Muscle of leg (tissue), 3 donors: ENCODE measurements at regions not wholly inside any gene's neighbourhood (a gene's known extent, or its start where the extent isn't known, plus 50 kb on each side); places are given as distances from the start of the nearest gene placed in this dataset.
"Not testable (repeated sequence)": the region's sequence is repeated elsewhere in the genome, so short reads cannot be mapped to it uniquely, and the experiment has no call there.

Experiments
- DNase-seq: peaks from one replicate; pipeline ENCODE4 v3.0.0; 2013
- H3K27ac ChIP-seq: one replicate; pipeline ENCODE4 v1.5.1; 2013; ENCODE audit warnings: mild to moderate bottlenecking, low read length, control low read depth
- H3K27me3 ChIP-seq: one replicate; pipeline ENCODE4 v1.6.1; 2013; ENCODE audit warnings: low read length; ENCODE audit not compliant: control insufficient read depth, insufficient read depth
- H3K36me3 ChIP-seq: one replicate; pipeline ENCODE4 v1.6.1; 2013; ENCODE audit warnings: low read length; ENCODE audit not compliant: control insufficient read depth, insufficient read depth
- H3K4me1 ChIP-seq: one replicate; pipeline ENCODE4 v1.6.1; 2013; ENCODE audit warnings: low read length; ENCODE audit not compliant: control insufficient read depth, insufficient read depth
- H3K4me3 ChIP-seq: one replicate; pipeline ENCODE4 v1.5.1; 2013; ENCODE audit warnings: low read length, control low read depth
- H3K9me3 ChIP-seq: replicated peaks from 2 replicates; pipeline ENCODE4 v1.6.1; 2013; ENCODE audit warnings: low read depth, low read length; ENCODE audit not compliant: control insufficient read depth
- WGBS: methylation state at CpG from one replicate; pipeline ENCODE4 v1.1.5; 2013; ENCODE audit warnings: missing lambda C conversion rate; ENCODE audit not compliant: insufficient coverage; 5-methylcytosine and 5-hydroxymethylcytosine counted together

DNA sequence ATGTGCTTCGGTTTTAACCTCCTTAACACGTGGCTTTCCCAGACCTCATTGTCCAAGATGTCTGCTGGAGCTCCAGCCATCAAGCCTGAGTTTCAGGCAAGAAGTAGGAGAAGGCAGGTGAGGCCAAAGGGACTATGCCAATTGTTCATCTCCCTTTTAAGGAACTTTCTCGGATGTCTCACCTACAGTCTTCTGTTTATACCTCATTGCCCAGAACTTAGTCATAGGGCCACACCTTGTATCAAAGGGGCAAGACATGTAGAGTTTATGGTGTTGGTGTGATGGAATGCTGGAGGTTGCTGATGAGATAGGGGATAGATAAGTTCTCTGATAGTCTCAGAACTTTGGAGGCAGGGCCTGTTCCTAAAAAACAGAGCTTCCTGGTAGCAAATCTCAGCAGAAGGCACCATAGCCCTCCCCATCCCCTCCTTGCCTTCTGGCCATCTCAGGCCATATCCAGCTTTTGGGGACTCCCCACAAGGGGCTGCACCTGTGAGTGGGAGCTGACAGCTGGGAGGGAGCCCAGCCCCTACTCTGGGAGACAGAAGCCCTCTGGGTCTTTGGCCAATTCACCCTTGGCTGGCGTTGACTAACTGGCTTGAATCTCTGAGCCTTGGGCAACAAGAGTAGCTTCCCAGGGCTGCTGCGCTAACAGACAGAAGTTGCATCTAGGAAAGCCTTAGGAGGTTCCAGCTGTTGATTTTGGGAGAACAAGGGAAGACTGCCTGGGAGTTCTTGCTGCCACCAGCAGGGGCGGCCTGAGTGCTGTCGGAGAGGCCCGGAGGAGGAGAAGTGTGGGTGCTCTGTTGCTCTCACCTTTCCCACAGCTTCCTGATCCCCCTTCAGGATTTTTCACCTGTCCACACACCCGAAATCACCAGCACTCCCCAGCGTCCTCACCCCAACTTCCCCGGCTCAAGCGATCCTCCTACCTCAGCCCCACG lies 149.8 kb upstream of the THY1 start:
- no peak overlapping the region for H3K4me3 ChIP-seq
- WGBS: 79% methylated on average over 6 of the region's 13 CpGs

DNA sequence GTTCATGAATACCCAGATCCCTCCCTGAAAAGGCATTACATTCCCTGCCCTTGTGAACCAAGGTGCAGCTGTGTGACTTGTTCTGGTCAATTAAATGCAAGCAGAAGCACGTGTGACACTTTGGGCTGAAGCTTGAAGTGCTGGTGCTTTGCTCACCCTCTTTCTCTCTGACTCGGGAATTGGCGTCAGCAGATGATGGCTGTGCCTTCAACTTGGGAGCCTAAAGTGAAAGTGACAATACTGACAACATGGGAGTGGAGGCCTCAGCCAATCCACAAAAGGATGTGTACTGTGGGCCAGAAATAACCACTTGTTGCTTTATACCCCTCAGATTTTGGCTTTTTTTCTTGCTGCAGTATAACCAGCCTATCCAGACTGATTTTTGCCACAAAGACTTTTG lies 148.3 kb upstream of the THY1 start:
- Histone ChIP-seq H3K9me3 (no peaks in the 10 kb centered on the region), H3K27ac (no peak overlapping the region), H3K4me1 (peaks cover 12% of the 10 kb centered on the region), H3K36me3 (no peaks in the 10 kb centered on the region), H3K4me3 (no peak overlapping the region), H3K27me3 (no peaks in the 10 kb centered on the region)
- DNase-seq: no peak
- 20% methylated on average over 1 of the region's 3 CpGs for WGBS

More for the DNA sequence above, 149.8 kb upstream of the THY1 start:
- peaks cover 11% of the 10 kb centered on the region for H3K4me1 ChIP-seq
- H3K27me3 ChIP-seq: no peaks in the 10 kb centered on the region
- H3K27ac ChIP-seq: no peak overlapping the region
- no peak for DNase-seq
- H3K36me3 ChIP-seq: no peaks in the 10 kb centered on the region
- H3K9me3 ChIP-seq: no peaks in the 10 kb centered on the region

DNA sequence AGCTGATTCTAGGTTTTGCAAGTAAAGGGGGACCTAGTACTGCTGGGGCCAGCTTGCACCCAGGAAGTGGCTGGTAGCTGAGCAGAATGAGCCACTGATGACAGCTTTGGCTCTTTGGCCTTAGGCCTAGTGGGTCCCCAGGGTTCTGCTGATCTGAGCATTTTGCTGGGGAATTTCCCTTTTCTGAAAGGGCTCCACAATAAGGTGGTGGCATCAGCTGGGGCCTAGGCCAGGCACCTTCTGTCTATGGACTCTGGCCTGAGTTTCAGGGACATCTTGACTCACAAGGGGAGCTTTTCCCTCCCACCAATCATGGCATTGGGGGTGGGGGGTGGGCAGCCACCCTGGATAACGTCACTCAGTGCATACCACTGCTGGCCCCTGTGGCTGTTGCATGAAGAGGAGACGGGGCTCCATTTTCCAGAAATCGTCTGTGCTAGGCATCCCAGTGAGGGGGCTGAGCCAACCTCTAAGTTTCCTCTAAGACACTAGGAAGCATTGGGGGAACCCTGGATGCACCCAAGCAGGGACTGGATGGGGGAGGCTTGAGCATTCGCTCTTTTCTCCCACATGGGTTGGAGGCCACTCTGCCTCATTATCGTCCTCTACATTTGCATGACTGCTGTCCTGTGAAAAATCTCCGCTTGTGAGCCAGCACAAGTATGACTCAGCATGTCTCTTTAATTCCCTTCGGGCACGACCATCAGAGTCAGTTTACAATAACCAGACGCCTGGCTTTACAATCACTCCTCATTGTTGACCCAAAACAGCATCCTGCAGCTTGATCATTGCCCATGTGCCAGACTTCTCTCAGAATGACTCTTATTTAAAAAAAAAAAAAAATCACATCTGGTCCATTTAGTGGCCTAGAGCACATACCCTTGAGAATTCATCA lies 145.0 kb upstream of the THY1 start:
- WGBS: 17% methylated on average over 8 of the region's 9 CpGs
- peak; percentile 68 for DNase-seq
- Histone ChIP-seq H3K4me1 (peaks cover 12% of the 10 kb centered on the region), H3K4me3 (no peak overlapping the region), H3K36me3 (no peaks in the 10 kb centered on the region), H3K9me3 (no peaks in the 10 kb centered on the region), H3K27ac (no peak overlapping the region), H3K27me3 (no peaks in the 10 kb centered on the region)

DNA sequence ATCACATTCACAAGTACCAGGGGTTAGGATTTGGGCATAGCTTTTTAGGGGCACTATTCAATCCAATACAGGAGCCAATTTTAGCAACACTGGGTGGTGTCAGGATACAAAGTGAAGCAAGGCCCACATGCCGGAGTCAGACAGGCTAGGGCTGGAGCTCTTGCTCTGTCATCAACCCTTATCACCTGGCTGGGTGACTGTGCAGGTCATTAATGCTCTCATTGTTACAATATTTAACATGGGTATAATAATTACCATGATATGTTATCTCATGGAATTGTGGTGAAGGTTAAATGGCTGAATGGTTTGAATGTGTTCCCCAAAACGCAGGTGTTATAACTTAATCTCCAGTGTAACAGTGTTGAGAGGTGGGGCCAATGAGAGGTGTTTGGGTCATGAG lies 143.3 kb upstream of the THY1 start:
- DNase-seq: no peak
- peaks cover 10% of the 10 kb centered on the region for H3K4me1 ChIP-seq
- H3K4me3 ChIP-seq: no peak overlapping the region
- no peaks in the 10 kb centered on the region for H3K9me3 ChIP-seq
- H3K27me3 ChIP-seq: no peaks in the 10 kb centered on the region
- WGBS: 100% methylated on average over 1 of the region's 2 CpGs
- no peaks in the 10 kb centered on the region for H3K36me3 ChIP-seq
- no peak overlapping the region for H3K27ac ChIP-seq

DNA sequence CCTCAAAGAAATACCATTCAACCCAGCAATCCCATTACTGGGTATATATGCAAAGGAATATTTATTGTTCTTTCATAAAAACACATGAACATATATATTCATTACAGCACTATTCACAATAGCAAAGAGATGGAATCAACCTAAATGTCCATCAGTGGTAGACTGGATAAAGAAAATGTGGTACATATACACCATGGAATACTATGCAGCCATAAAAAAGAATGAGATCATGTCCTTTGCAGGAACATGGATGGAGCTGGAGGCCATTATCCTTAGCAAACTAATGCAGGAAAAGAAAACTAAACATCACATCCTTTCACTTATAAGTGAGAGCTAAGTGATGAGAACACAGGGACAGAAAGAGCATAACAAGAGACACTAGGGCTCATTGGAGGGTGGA lies 142.7 kb upstream of the THY1 start:
- DNase-seq, H3K36me3 ChIP-seq, H3K27me3 ChIP-seq, H3K9me3 ChIP-seq, H3K27ac ChIP-seq, H3K4me3 ChIP-seq: not testable (repeated sequence)
- H3K4me1 ChIP-seq: peaks cover 10% of the 10 kb centered on the region

DNA sequence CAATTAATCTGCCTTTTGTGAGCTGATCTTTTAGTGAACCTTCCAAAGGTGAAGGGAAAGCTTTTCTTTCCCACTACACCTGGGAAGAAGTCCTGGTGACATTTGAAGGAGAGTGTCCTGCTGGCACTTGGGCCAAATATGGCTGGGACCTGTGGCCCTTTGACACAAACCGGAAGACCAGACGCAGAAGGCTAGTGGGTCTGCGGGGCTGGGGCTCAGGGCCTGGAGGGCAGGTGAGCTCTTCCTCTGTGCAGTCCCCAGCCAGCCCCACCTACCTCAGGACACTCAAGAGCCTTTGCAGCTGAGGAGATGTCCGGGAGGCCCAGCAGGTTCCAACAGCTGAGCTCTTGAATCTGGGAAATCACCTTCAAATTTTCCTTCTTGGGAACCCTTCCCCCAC lies 138.0 kb upstream of the THY1 start:
- WGBS: 84% methylated on average over 2 of the region's 4 CpGs
- Histone ChIP-seq H3K27ac (no peak overlapping the region), H3K4me1 (no peaks in the 10 kb centered on the region), H3K27me3 (peaks cover 2% of the 10 kb centered on the region), H3K4me3 (no peak overlapping the region), H3K36me3 (no peaks in the 10 kb centered on the region), H3K9me3 (no peaks in the 10 kb centered on the region)
- no peak for DNase-seq

DNA sequence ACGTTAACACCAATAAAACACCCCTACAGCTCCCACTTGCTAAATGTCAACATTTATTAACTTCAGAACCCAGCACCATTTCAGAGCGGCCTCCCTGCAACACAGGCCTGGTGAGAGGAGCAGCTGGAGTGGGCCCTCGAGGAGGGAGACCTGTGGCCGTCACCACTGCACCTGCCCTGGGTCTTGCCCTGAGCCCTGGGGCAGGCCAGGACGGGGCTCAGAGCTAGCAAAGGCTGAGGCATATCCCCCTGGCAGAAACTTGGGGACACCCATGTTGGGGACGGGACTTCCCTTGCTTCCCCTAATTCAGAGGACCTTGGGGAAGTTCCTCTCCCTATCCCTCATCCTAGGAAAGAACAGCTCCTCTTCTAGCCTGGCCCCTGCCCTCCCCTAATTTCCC lies 137.3 kb upstream of the THY1 start:
- WGBS: 67% methylated on average over 4 of the region's 6 CpGs
- H3K27me3 ChIP-seq: peaks cover 2% of the 10 kb centered on the region
- no peaks in the 10 kb centered on the region for H3K36me3 ChIP-seq
- H3K9me3 ChIP-seq: peaks cover 3% of the 10 kb centered on the region
- H3K4me1 ChIP-seq: no peaks in the 10 kb centered on the region
- no peak overlapping the region for H3K27ac ChIP-seq
- H3K4me3 ChIP-seq: no peak overlapping the region
- DNase-seq: no peak

DNA sequence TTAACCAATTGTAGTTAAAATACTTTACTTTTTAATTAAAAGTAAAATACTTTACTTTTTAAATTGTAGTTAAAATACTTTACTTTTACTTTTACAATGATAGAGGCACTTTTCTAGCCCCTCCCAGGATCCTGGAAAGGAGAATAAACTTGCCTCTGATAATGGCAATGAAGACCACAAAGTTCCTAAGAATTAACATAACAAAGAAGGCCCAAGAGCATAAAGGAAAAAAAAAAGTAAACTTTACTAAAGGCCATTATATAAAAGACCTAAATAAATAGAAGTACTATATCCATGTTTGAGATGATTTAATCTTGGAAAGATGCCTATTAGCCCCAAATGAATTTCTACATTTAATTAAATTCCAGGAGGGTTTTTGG lies 129.1 kb upstream of the THY1 start:
- Histone ChIP-seq H3K4me1 (no peaks in the 10 kb centered on the region), H3K27ac (no peak overlapping the region), H3K36me3 (no peaks in the 10 kb centered on the region), H3K4me3 (no peak overlapping the region), H3K9me3 (peaks cover 3% of the 10 kb centered on the region), H3K27me3 (no peaks in the 10 kb centered on the region)
- no peak for DNase-seq

DNA sequence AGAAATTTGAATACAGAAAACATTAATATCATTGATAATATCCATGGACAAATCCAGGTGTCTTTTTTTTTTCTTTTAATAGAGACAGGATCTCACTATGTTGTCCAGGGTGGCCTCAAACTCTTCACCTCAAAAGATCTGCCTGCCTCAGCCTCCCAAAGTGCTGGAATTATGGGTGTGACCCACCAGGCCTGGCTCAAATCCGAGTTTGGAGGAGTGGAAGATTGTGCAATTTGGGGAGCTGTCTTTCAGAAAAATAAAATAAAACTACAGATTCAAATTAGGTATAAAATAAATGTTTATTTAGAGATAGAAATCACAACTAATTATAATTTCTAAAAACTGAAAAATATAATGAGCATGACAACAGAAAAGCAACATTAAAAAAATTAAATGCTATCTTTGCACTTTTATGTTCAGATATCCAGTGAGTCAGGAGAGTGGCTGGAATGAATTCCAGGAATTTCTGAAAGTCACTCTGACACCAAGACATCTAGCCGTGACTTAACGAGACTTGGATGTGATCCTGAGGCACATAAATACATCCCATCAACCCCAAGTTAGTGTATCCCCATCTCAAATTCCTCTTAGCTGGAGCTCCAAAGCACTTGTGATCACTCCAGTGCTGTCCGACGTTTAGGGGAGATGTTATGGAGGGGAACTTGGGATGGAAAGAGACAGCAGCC lies 128.6 kb upstream of the THY1 start:
- no CpG with 5 or more reads among the region's 5 CpGs for WGBS
- Histone ChIP-seq H3K9me3 (peaks cover 7% of the 10 kb centered on the region), H3K27me3 (no peaks in the 10 kb centered on the region), H3K27ac (no peak overlapping the region), H3K4me3 (no peak overlapping the region), H3K4me1 (no peaks in the 10 kb centered on the region), H3K36me3 (no peaks in the 10 kb centered on the region)
- no peak for DNase-seq
